SU-DHL-6 (cell line): ENCODE measurements at regions not wholly inside any gene's neighbourhood (a gene's known extent, or its start where the extent isn't known, plus 50 kb on each side); places are given as distances from the start of the nearest gene placed in this dataset.

ENCODE experiments used
- CTCF ChIP-seq: fragments of 200-600 bp; sonication (generic); IDR thresholded peaks from one replicate; pipeline ENCODE4 v1.5.1; 2017; ENCODE audit warnings: antibody characterized with exemption, mild to moderate bottlenecking, low read length, moderate library complexity; ENCODE audit not compliant: insufficient read depth, poor library complexity, severe bottlenecking
- EZH2phosphoT487 ChIP-seq: fragments of 200-600 bp; sonication (generic), shearing (Covaris generic); conservative IDR thresholded peaks from 2 replicates; pipeline ENCODE4 v1.6.1; 2018; ENCODE audit warnings: mild to moderate bottlenecking, antibody characterized with exemption, low read length, moderate library complexity, mixed read lengths

GRCh38 chr3:178297199-178297598 is 239.0 kb upstream of the KCNMB2 start:
- no peak for TF ChIP-seq EZH2phosphoT487
- no peak for TF ChIP-seq CTCF
